ENCODE measurements at regions not wholly inside any gene's neighbourhood (a gene's known extent, or its start where the extent isn't known, plus 50 kb on each side); places are given as distances from the start of the nearest gene placed in this dataset.

GRCh38 chr3:30297112-30297511 lies 309.3 kb upstream of the TGFBR2 start:
- no peak for TF ChIP-seq POLR2AphosphoS5 (IDR thresholded peaks at IDR 0.05; ENCODE audit: low read depth, low read length)
- TF ChIP-seq RNF2 (IDR thresholded peaks at IDR 0.05; ENCODE audit: borderline replicate concordance, low read depth, low read length, missing control alignments, poor library complexity, severe bottlenecking), result no peak
- no peak for TF ChIP-seq CTCF (IDR thresholded peaks at IDR 0.05; ENCODE audit: control extremely low read depth in 1 of 3, insufficient read depth in 1 of 3, low read depth in 1 of 3, low read length in 3 of 3)
- TF ChIP-seq POLR2A (IDR thresholded peaks at IDR 0.05; ENCODE audit: control extremely low read depth in 1 of 2, low read depth in 2 of 2, low read length in 2 of 2), result no peak
- TF ChIP-seq SUZ12 (IDR thresholded peaks at IDR 0.05; ENCODE audit: low read length), result no peak
- TF ChIP-seq SIN3A (conservative IDR thresholded peaks at IDR 0.05 in 1 of 2, IDR thresholded peaks at IDR 0.05 in 1 of 2; ENCODE audit: low read depth in 1 of 2, low read length in 2 of 2), result no peak
- TF ChIP-seq KDM5A (IDR thresholded peaks at IDR 0.05; ENCODE audit: low read length), result no peak
